DLD1 (cell line): ENCODE measurements at regions not wholly inside any gene's neighbourhood (a gene's known extent, or its start where the extent isn't known, plus 50 kb on each side); places are given as distances from the start of the nearest gene placed in this dataset.

Experiments used
- in situ Hi-C: cut with HindIII; loops from 2 replicates; pipeline ENCODE4 v1.10.0; 2017; ENCODE audit warnings: low sequenced_read_pairs

GRCh38 chr11:28524098-28524497, 415.9 kb downstream of the METTL15 start:
- in situ Hi-C loops: no loop called here

- in situ Hi-C loops: no loop called here
Measured at GRCh38 chr11:28521075-28521474, 412.9 kb downstream of the METTL15 start.

GRCh38 chr11:28520291-28520690, 412.1 kb downstream of the METTL15 start:
- in situ Hi-C loops: no loop called here

DNA sequence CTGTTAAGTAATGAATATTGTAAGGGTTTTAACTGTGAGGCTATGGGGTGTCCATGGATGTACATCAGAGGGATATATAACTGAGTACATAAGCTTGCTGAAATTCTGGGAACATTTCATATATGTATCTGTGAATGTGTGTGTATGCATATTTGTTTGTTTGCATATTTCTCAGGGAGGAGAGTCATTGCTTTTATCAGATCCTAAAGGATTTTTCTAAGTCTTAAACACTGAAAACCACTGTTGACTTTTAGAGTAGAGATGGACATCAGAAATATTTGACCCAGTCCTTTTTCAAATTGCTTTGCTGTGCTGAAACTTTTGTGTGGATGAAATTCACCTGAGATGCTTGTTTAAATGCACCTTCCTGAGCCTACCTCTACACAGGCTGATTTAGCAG, 410.6 kb downstream of the METTL15 start:
- in situ Hi-C loops: no loop called here

DNA sequence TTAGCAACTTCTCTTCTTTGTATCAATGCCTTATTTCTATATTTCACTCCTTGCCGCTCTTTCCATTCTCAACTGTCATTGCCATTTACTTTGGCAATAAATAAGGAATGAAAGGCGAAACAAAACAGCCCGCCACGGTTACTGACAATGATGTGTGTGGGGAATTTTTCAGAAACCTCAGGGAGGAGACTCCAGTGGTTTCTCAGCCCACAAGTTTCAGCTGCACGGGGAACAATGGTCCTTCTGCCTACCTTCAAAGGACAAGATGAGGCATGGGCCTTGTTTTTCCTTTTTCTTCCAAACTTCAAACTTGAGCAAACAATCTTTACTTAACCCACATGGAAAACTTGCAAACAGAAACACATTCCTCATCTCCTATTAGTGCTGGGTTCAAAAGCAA, 409.4 kb downstream of the METTL15 start:
- in situ Hi-C loops: no loop called here

GRCh38 chr11:28514391-28514790, 406.2 kb downstream of the METTL15 start:
- in situ Hi-C loops: no loop called here

DNA sequence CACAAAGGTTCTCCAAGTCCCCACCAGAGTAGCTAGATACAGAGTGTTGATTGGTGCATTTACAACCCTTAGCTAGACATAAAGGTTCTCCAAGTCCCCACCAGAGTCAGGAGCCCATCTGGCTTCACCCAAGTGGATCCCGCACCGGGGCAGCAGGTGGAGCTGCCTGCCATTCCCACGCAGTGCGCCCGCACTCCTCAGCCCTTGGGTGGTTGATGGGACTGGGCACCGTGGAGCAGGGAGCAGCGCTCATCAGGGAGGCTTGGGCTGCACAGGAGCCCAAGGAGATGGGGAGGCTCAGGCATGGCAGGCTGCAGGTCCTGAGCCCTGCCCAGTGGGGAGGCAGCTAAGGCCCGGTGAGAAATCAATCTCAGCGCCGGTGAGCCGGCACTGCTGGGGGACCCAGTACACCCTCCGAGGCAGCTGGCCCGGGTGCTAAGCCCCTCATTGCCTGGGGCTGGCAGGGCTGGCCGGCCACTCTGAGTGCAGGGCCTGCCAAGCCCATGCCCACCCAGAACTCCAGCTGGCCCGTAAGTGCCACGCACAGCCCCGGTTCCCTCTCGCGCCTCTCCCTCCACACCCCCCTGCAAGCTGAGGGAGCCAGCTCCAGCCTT, 404.1 kb downstream of the METTL15 start:
- in situ Hi-C loops: no loop called here

DNA sequence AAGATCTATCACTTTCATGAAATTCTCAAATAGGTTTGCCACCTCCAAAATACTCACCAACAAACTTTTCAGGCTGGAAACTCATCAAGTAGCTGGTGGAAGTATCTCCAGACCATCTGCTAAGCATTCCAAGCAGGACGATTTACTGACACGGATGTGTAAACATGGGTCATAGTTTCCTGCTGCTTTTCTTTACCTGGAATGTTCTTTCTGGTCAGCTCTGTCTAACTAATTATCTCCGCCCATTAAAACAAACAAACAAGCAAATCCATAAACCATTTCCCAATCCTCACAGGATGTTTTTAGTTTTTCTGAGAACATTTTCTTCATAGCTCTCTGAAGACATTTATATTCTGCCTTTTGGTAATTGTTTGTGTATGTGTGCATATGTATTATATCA, 397.0 kb downstream of the METTL15 start:
- in situ Hi-C loops: no loop called here

GRCh38 chr11:28504555-28505110, 396.4 kb downstream of the METTL15 start:
- in situ Hi-C loops: no loop called here

DNA sequence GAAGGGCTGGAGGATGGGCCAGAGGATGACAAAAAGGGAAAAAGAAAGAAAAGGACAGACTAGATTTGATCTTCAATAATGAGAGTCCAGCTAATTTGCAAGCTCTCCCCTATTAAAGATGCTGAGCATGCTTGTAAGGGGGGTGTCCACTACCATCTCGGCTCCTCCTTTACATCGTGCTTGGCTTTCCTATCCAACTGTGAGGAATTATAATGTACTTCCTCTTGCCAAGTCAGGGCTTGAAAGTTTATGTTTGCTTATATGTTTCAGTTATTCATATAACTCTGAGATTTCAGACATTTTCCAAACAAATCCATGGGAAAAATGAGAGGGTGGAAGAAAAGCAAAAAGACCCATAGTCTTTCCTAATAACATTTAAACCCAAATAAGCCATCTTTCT, 387.1 kb downstream of the METTL15 start:
- in situ Hi-C loops: no loop called here

DNA sequence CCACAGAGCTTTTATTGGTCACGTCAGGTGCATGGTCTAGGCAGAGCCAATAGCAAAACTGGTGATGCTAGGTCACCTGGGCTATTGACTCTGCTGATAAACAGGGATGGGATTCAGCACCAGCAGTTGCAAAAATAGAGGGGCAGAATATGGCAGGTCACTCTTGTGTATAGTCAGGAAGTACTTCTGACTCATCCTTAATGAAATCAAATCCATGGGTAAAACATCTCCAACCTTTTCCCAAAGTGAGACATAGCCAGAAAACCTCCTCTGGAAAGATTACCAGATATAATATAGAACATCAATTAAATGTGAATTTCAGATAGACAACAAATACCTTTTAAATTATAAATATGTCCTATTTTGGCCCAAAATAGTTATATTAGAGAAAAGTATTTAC, 383.2 kb downstream of the METTL15 start:
- in situ Hi-C loops: no loop called here

DNA sequence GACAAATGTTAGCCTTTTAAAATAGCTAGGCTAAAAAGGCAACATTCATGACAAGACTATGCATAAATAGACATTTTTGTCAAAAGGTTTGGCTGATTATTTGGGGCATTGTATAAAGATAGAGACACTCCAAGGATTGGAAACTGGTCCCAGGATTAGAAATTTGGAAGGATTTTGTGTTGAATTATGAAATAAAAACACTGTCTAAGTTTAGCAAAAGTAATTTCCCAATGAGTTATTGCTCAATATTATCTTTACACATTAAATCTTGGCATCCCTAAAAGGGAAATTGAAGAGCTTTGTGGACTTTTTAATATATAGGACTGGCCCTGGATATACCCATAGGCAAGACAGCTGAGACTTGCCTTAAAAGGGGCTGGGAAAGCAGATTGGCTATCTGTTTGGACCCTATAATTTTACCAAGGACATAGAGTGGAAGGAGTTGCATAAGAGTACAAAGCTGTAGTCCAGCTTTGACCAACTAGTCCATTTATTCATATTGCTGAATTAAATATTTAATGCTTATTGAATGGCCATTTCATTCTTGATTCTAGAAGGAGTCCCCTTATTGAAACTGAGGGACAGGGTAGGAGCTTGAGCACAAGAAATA, 382.7 kb downstream of the METTL15 start:
- in situ Hi-C loops: no loop called here

GRCh38 chr11:28488336-28488735, 380.1 kb downstream of the METTL15 start:
- in situ Hi-C loops: no loop called here

- in situ Hi-C loops: no loop called here
Measured at GRCh38 chr11:28483072-28483867, 375.1 kb downstream of the METTL15 start.

DNA sequence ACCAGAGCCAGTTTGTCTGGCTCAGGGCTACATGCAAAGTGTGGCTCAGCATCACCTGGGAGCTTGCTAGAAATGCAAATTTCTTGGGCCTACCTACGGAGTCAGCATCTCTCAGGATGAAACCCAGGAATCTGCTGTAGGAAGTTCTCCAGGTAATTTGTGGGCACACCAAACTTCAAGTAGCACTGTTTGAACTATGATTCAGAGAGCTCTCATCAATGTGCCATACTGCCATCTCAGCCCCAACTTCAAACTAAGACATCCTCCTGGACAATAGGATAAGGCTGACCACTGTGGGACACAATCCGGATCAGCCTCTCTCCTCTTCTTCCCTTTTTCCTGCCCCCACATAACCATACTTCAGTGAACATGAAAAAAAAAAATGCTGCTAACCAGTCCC, 374.5 kb downstream of the METTL15 start:
- in situ Hi-C loops: no loop called here

DNA sequence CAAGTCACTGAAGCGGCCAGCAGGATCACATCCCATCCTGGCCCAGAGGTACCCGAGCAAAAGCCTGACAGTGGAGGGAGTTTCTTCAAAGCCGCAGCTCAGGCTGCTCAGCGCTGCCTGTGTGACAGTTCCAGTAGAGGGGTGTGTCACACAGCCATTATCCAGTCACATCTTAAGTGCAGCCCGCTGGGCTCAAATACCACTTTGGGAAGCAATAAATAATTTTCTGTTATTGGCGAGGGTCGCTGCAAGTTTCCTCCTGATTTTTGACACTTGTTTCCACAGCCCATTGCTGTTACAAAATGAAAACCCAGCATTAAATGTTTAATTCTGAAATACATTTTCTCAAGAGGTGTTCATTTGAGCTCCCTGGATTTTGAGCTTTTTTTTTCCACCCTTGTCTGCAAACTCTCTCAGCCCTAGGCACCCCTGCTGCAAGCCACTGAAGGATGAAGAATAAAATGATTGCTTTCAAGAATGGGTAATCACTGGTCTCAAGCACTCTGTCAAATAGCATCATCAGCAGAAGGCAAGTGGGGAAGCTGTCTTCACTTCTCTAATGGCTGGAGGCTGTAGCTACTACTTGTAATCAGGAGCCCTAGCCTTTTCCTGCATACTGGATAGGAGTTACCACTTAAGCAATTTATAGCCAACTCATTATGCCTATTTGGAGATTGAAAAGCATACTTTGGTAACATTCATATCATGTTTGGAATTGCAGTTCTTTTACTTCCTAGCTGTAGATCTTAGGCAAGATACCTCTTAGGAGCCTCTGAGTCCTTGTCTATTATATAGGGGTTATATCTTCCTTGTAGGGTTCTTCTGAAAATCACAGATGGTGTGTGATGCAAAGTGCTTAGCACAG, 373.7 kb downstream of the METTL15 start:
- in situ Hi-C loops: no loop called here

DNA sequence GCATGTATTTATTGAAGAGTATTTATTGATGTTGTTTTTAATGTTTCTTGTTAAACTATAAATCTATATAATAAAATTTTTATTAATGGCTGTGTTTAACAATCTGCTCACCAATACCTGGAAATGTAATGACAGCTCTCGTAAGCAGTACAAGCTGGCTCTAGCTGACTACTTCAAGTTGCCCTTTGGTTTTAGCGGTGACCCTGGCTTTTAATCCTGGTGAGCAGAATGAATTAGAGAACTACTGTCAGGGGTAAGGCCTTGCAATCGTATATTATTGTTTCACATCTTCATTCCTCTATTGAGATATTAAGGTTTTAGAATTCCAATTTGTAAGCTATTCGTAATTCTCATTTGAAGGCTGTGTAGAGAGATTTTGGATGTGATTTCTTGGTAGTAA, 372.2 kb downstream of the METTL15 start:
- in situ Hi-C loops: no loop called here

- in situ Hi-C loops: no loop called here
Measured at GRCh38 chr11:28476864-28477263, 368.7 kb downstream of the METTL15 start.

GRCh38 chr11:28476049-28476448, 367.9 kb downstream of the METTL15 start:
- in situ Hi-C loops: no loop called here

DNA sequence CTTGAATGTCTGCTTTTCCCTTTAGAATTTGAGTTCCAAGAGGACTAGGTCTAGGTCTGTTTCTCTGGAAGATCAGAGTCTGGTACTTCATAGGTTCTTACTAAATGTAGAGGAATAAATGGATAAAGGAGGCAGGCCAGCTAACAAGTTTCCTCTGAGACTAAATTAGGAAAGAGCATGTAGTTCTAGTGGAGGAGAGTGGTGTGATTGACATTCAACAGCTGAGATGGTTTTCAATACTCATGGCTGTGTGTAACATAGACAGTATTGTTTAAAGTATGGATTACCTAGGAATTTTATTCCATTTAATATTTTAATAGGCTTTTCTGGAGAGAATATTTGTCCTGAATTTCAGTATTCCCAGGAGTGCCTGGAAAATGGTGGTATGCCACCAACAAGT, 364.7 kb downstream of the METTL15 start:
- in situ Hi-C loops: no loop called here

DNA sequence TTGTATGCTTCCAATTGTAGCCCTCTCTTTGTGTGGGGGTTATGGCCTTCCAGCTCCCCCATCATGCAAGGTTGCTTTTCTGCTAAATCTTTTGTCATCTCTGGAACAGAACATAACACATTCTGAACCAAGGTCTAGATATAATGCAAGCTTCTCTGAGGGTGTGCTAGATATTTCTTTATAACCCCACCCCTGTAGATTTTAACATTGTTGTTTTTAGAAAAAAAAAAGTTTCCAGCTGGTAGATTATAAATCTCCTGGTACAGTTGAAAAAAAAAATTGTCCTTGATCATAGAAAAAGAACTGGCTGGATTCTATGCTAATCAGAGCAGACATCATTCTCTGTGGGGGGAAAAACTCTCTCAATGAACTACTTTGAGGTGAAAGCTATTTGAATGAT, 363.3 kb downstream of the METTL15 start:
- in situ Hi-C loops: no loop called here
